GM19455 (cell line): ENCODE measurements at regions not wholly inside any gene's neighbourhood (a gene's known extent, or its start where the extent isn't known, plus 50 kb on each side); places are given as distances from the start of the nearest gene placed in this dataset.

Experiments used
- ATAC-seq: cut with Tn5 transposase; IDR thresholded peaks from one replicate; pipeline ENCODE4 v1.9.1; 2021; ENCODE audit not compliant: unreplicated experiment

- no peak for ATAC-seq
Observed at GRCh38 chr7:131741446-131741845, 185.0 kb upstream of the PODXL start.

- no peak for ATAC-seq
Observed at GRCh38 chr7:131737746-131738465, 181.5 kb upstream of the PODXL start.

GRCh38 chr7:131735101-131735500 lies 178.7 kb upstream of the PODXL start:
- ATAC-seq, result no peak

- ATAC-seq, result no peak
Observed at GRCh38 chr7:131733604-131734003, 177.2 kb upstream of the PODXL start.

- ATAC-seq, result no peak
Observed at GRCh38 chr7:131727189-131727588, 170.8 kb upstream of the PODXL start.

GRCh38 chr7:131726686-131727085 lies 170.3 kb upstream of the PODXL start:
- no peak for ATAC-seq

GRCh38 chr7:131726031-131726430 lies 169.6 kb upstream of the PODXL start:
- no peak for ATAC-seq

- ATAC-seq, result no peak
Observed at GRCh38 chr7:131724776-131725345, 168.4 kb upstream of the PODXL start.

GRCh38 chr7:131723926-131724325 lies 167.5 kb upstream of the PODXL start:
- ATAC-seq, result no peak

- ATAC-seq, result no peak
Observed at GRCh38 chr7:131722371-131722770, 165.9 kb upstream of the PODXL start.

GRCh38 chr7:131721660-131722059 lies 165.2 kb upstream of the PODXL start:
- no peak for ATAC-seq

GRCh38 chr7:131720703-131721102 lies 164.3 kb upstream of the PODXL start:
- no peak for ATAC-seq

- no peak for ATAC-seq
Observed at GRCh38 chr7:131717181-131717580, 160.8 kb upstream of the PODXL start.

- ATAC-seq, result no peak
Observed at GRCh38 chr7:131699323-131699722, 142.9 kb upstream of the PODXL start.

- ATAC-seq, result no peak
Observed at GRCh38 chr7:131692131-131692960, 135.9 kb upstream of the PODXL start.

GRCh38 chr7:131691454-131692130 lies 135.2 kb upstream of the PODXL start:
- no peak for ATAC-seq

GRCh38 chr7:131690441-131690840 lies 134.0 kb upstream of the PODXL start:
- no peak for ATAC-seq

GRCh38 chr7:131689662-131690234 lies 133.3 kb upstream of the PODXL start:
- no peak for ATAC-seq

GRCh38 chr7:131688738-131689661 lies 132.6 kb upstream of the PODXL start:
- ATAC-seq, result no peak

GRCh38 chr7:131687296-131687695 lies 130.9 kb upstream of the PODXL start:
- no peak for ATAC-seq
